CD4-positive, alpha-beta T cell treated with Interleukin-17A for 4 hours (primary cell): ENCODE measurements at regions not wholly inside any gene's neighbourhood (a gene's known extent, or its start where the extent isn't known, plus 50 kb on each side); places are given as distances from the start of the nearest gene placed in this dataset.

Source experiments
- DNase-seq: peaks from one replicate; pipeline ENCODE4 v3.0.0-alpha.2; 2020; ENCODE audit warnings: mixed read lengths

DNA sequence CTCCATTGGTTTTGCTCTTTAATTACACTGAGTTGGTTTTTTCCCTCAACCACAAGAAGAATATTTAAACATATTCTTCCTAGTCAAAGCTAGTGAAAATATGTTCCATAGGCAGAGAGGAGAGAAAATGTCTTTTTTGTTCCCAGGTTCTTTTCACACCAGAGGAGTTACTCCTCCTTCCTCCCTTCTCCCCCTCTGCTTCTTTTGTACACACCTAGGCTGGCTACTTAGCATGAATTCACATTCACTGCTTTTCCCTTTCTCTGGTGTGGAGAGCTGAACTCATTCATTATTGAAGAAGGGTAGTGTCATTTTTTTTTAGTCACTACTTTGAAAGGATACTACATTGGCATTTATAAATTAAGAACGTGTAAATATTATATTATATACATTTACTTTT, 56.6 kb upstream of the UGP2 start:
- no peak for DNase-seq

DNA sequence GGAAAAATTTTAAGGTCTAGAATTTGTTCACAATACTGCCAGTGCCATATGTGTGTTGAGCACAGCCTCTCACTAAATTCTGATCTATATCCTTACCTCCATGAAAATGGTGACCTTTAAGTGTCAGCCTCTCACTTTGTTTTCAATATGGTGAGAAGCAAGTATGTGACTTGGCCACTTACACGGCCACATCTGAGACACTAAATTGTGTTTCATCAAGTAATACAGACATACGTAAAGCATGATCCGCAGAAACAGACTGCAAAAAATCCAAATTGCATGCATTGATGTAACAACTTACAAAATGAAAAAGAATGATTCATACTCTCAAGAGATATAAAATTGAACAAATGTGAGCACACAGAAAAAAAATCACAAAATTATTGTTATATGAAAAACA, 55.2 kb upstream of the UGP2 start:
- no peak for DNase-seq

DNA sequence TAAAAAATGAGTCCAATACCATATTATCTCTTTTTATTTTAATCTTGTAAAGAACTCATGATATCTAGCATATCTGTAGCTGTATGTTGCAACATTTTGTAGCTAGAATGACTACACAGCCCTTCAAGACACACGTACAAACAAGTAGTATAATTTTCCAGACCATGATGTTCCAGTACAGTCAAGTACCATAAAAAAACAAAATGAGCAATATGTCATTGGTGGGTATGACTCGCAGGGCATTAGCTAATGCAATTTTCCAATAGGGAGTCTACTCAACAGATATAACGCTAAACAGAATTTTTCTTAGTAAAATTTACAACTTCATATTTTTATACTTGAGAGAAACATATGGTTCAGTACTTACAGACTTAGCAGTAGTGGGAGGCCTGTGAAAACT, 53.6 kb upstream of the UGP2 start:
- DNase-seq = no peak

DNA sequence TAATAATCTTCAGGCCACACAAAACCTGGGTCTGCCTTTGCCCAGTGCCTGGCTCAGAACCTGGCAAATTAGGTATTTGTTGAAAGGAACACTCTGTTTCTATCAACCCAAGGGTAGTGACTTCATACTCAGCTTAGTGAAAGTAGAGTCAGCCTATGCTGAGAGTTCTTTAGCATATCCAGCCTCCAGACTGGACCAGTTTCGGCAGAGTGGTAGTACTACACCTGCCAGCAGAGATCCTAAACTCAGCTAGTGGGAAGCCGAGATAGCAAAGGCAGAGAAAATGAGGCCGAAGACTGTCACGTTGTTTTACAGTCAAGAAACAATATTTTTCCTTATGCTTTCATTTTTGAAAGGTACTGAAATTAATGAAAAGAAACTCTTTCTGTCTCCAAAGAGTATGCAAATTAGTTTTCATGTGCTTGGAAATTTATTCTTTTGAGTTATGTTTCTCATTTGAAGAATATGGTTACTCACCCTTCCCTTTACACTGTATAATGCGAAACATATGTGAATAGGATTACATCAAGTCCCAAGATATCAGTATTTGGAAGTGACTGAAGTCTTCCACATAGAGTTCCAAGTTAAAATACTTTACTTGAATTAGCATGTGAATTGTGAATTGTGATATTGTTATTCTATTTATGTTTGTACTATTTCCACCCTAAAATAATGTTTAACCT, 52.2 kb upstream of the UGP2 start:
- no peak for DNase-seq

DNA sequence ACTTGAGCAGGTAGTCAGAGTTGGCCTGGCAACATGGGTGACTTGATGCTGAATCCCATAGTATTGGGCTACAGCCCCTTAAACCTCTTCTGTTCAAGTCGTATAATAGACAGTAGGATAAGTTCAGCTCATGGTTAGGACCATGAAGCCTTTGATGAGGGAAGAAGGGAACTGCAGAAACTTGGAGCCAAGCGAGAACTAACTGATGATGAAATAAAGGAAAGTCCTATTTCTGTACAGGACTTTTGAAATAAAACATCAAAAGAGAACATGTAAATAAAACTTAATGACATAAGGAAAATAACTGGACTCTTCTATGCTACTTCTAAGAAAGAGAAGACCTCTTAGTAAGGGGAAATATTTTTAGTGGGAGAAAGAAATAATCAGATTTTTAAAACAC, 51.2 kb upstream of the UGP2 start:
- no peak for DNase-seq

DNA sequence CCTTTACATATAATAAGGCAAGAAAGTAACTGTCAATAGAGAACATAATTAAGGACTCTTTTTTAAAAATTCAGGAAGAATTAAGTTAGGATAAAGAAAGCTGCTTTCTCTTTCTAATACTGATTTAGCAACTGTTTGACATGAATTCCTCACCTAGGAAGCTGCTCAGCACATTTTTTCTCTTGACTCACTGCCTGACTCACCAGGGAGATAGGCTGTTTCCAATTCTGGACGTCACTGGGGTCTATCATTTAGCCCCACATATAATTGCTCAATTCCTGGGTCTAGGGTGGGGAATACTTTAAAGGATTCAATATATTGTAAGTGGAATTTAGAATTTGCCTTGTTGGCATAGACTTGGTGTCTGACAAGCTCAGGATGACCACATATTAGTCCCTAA, 50.8 kb upstream of the UGP2 start:
- DNase-seq = no peak

DNA sequence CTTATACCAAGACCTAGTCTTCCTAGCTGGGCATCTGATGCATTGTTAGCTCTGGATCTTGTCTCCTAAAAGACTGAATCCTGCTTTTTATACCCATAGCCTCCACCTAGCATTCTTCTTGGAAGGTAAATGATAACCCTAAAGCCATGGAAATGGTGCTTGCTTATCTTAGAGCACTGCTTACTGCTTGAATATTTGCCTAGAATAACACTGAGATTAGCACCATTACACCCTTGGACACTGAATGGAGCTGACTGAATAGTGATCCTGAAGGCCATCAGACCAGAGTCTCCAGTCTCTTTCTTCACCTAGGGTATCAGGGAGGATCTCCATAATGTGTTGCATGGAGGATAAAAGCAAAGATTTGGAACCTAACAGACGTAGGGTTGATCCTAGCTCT, 50.3 kb upstream of the UGP2 start:
- DNase-seq = no peak
